Ishikawa (cell line): ENCODE measurements at regions not wholly inside any gene's neighbourhood (a gene's known extent, or its start where the extent isn't known, plus 50 kb on each side); places are given as distances from the start of the nearest gene placed in this dataset.

Source experiments
- EP300 ChIP-seq: IDR thresholded peaks from 2 replicates; pipeline ENCODE4 v1.6.1; 2012; ENCODE audit warnings: borderline replicate concordance
- MAX ChIP-seq: IDR thresholded peaks from 2 replicates; pipeline ENCODE4 v1.6.1; 2012
- NFIC ChIP-seq: IDR thresholded peaks from 2 replicates; pipeline ENCODE4 v1.6.1; 2012
- RAD21 ChIP-seq: IDR thresholded peaks from 2 replicates; pipeline ENCODE4 v1.6.1; 2012; ENCODE audit warnings: low read depth
- TAF1 ChIP-seq: IDR thresholded peaks from 2 replicates; pipeline ENCODE4 v1.6.1; 2012; ENCODE audit warnings: low read depth, mild to moderate bottlenecking
- TCF12 ChIP-seq: IDR thresholded peaks from 2 replicates; pipeline ENCODE4 v1.6.1; 2012; ENCODE audit warnings: low read depth
- YY1 ChIP-seq: IDR thresholded peaks from 2 replicates; pipeline ENCODE4 v1.6.1; 2012; ENCODE audit warnings: low read depth
- TF ChIP-seq, protein P1 (sequence below): IDR thresholded peaks from 2 replicates; pipeline ENCODE4 v1.6.1; 2012

DNA sequence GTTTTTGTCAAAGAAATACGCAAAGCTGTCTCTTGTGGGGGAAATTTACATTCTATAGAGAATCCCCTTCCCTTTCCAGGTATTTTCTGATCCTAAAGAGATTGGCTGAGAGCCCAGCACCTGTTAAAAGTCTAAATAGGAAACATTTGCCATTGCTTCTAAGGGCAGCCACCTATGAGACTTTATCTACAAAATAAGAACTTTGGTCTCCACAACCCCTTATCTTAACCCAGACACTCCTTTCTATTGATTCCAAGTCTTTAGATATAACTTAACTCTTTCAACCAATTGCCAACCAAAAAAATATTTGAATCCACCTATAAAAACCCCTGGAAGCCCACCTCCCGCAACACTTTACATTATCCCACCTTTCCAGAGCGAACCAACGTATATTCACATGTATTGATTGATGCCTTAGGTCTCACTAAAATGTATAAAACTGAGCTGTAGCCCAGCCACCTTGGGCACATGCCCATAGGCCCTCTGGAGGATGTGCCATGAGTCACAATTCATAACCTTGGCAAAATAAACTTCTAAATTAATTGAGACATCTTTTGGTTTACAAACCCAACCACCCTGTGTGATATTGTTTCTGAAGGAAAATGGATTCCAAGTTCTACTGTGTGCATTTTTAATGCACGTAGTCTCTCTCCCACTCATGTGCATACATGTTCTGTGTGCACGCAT is 211.4 kb downstream of the GAS1 start:
- no peak for TF ChIP-seq NFIC
- TF ChIP-seq MAX: no peak
- TF ChIP-seq, protein P1, sequence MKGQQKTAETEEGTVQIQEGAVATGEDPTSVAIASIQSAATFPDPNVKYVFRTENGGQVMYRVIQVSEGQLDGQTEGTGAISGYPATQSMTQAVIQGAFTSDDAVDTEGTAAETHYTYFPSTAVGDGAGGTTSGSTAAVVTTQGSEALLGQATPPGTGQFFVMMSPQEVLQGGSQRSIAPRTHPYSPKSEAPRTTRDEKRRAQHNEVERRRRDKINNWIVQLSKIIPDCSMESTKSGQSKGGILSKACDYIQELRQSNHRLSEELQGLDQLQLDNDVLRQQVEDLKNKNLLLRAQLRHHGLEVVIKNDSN: no peak
- no peak for TF ChIP-seq YY1
- TF ChIP-seq EP300: no peak
- TF ChIP-seq TAF1: no peak
- no peak for TF ChIP-seq RAD21
- TF ChIP-seq TCF12: no peak
